ENCODE measurements at regions not wholly inside any gene's neighbourhood (a gene's known extent, or its start where the extent isn't known, plus 50 kb on each side); places are given as distances from the start of the nearest gene placed in this dataset.
"Not testable (repeated sequence)": the region's sequence is repeated elsewhere in the genome, so short reads cannot be mapped to it uniquely, and the experiment has no call there.

- no peak for DNase-seq (ENCODE audit: low read depth in 2 of 2)
Measured at GRCh38 chr20:19872001-19872400, 113.9 kb downstream of the RIN2 start.

GRCh38 chr20:19874040-19874727 is 116.1 kb downstream of the RIN2 start:
- no peak for DNase-seq (ENCODE audit: low read depth in 2 of 2)

GRCh38 chr20:19875376-19876221 is 117.5 kb downstream of the RIN2 start:
- DNase-seq (ENCODE audit: low read depth in 2 of 2), result no peak

GRCh38 chr20:19876828-19877460 is 118.9 kb downstream of the RIN2 start:
- DNase-seq (ENCODE audit: low read depth in 2 of 2), result no peak

GRCh38 chr20:19879874-19880255 is 121.8 kb downstream of the RIN2 start:
- not testable (repeated sequence) for DNase-seq (ENCODE audit: low read depth in 2 of 2)

GRCh38 chr20:19880256-19881079 is 122.4 kb downstream of the RIN2 start:
- DNase-seq (ENCODE audit: low read depth in 2 of 2), result no peak

- DNase-seq (ENCODE audit: low read depth in 2 of 2), result no peak
Measured at GRCh38 chr20:19881080-19881840, 123.2 kb downstream of the RIN2 start.

GRCh38 chr20:19881990-19882389 is 123.9 kb downstream of the RIN2 start:
- no peak for DNase-seq (ENCODE audit: low read depth in 2 of 2)

- no peak for DNase-seq (ENCODE audit: low read depth in 2 of 2)
Measured at GRCh38 chr20:19882446-19882845, 124.4 kb downstream of the RIN2 start.

- no peak for DNase-seq (ENCODE audit: low read depth in 2 of 2)
Measured at GRCh38 chr20:19883501-19883900, 125.4 kb downstream of the RIN2 start.

GRCh38 chr20:19885594-19885938 is 127.5 kb downstream of the RIN2 start:
- no peak for DNase-seq (ENCODE audit: low read depth in 2 of 2)

- DNase-seq (ENCODE audit: low read depth in 2 of 2), result no peak
Measured at GRCh38 chr20:19885939-19886660, 128.0 kb downstream of the RIN2 start.

GRCh38 chr20:19886661-19887288 is 128.7 kb downstream of the RIN2 start:
- DNase-seq (ENCODE audit: low read depth in 2 of 2), result no peak

- no peak for DNase-seq (ENCODE audit: low read depth in 2 of 2)
Measured at GRCh38 chr20:19887556-19888268, 129.4 kb upstream of the NAA20 start.

- no peak for DNase-seq (ENCODE audit: low read depth in 2 of 2)
Measured at GRCh38 chr20:19888269-19888671, 128.9 kb upstream of the NAA20 start.

GRCh38 chr20:19889011-19889953 is 127.9 kb upstream of the NAA20 start:
- no peak for DNase-seq (ENCODE audit: low read depth in 2 of 2)

- no peak for DNase-seq (ENCODE audit: low read depth in 2 of 2)
Measured at GRCh38 chr20:19890445-19891051, 126.6 kb upstream of the NAA20 start.

GRCh38 chr20:19893356-19893755 is 123.8 kb upstream of the NAA20 start:
- no peak for DNase-seq (ENCODE audit: low read depth in 2 of 2)
